Effector memory CD8-positive, alpha-beta T cell (primary cell): ENCODE measurements at regions not wholly inside any gene's neighbourhood (a gene's known extent, or its start where the extent isn't known, plus 50 kb on each side); places are given as distances from the start of the nearest gene placed in this dataset.

Source experiments
- ATAC-seq: fragments of 150-1000 bp; cut with Tn5 transposase; replicated peaks from 2 replicates; pipeline ENCODE4 v1.10.0; 2021; ENCODE audit warnings: mild to moderate bottlenecking, moderate library complexity
- DNase-seq, 3 experiments: peaks; one replicate each; pipeline ENCODE4 v3.0.0; 2021
- H3K27ac Mint-ChIP-seq, 2 donors: one replicate each; pipeline ENCODE4 v1.8.0; 2022; ENCODE audit warnings: mild to moderate bottlenecking in 2 of 2, mixed read lengths in 2 of 2, moderate library complexity in 2 of 2
- H3K27me3 Mint-ChIP-seq, 2 donors: one replicate each; pipeline ENCODE4 v1.8.0; 2022; ENCODE audit warnings: mixed read lengths in 2 of 2
- H3K36me3 Mint-ChIP-seq: one replicate; pipeline ENCODE4 v1.8.0; 2022; ENCODE audit warnings: mild to moderate bottlenecking, moderate library complexity, mixed read lengths; ENCODE audit not compliant: insufficient read depth
- H3K4me1 Mint-ChIP-seq, 2 donors: one replicate each; pipeline ENCODE4 v1.8.0; 2022; ENCODE audit warnings: low read depth in 2 of 2, mixed read lengths in 2 of 2
- H3K4me3 Mint-ChIP-seq, 2 donors: one replicate each; pipeline ENCODE4 v1.8.0; 2022; ENCODE audit warnings: mild to moderate bottlenecking in 2 of 2, mixed read lengths in 2 of 2, moderate library complexity in 2 of 2
- H3K9me3 Mint-ChIP-seq, 2 donors: one replicate each; pipeline ENCODE4 v1.8.0; 2022; ENCODE audit warnings: mixed read lengths in 2 of 2

- no peak overlapping the region for H3K27ac Mint-ChIP-seq
- no peak overlapping the region for H3K4me3 Mint-ChIP-seq
These were observed 52.5 kb upstream of the UNC5B start for GRCh38 chr10:71159892-71160291.

GRCh38 chr10:71161425-71161824 is 50.9 kb upstream of the UNC5B start:
- no peak for ATAC-seq
- H3K27ac Mint-ChIP-seq, result peak overlapping the region in 1 of 2 donors; percentile 11

More at GRCh38 chr10:71159892-71160291, 52.5 kb upstream of the UNC5B start:
- Mint-ChIP-seq H3K9me3 (no peaks in the 10 kb centered on the region), H3K36me3 (no peaks in the 10 kb centered on the region), H3K27me3 (peaks cover 11 to 14% of the 10 kb centered on the region in 2 donors), H3K4me1 (peaks cover 0 to 3% of the 10 kb centered on the region in 2 donors)
- no peak for ATAC-seq
- no peak for DNase-seq

More at GRCh38 chr10:71161425-71161824, 50.9 kb upstream of the UNC5B start:
- Mint-ChIP-seq H3K36me3 (no peaks in the 10 kb centered on the region), H3K4me1 (peaks cover 0 to 3% of the 10 kb centered on the region in 2 donors), H3K27me3 (peaks cover 12 to 29% of the 10 kb centered on the region in 2 donors), H3K4me3 (no peak overlapping the region), H3K9me3 (no peaks in the 10 kb centered on the region)
- no peak for DNase-seq
